ENCODE measurements at regions not wholly inside any gene's neighbourhood (a gene's known extent, or its start where the extent isn't known, plus 50 kb on each side); places are given as distances from the start of the nearest gene placed in this dataset.

GRCh38 chr9:17994695-17995425 lies 416.0 kb downstream of the SH3GL2 start:
- TF ChIP-seq, protein P1, sequence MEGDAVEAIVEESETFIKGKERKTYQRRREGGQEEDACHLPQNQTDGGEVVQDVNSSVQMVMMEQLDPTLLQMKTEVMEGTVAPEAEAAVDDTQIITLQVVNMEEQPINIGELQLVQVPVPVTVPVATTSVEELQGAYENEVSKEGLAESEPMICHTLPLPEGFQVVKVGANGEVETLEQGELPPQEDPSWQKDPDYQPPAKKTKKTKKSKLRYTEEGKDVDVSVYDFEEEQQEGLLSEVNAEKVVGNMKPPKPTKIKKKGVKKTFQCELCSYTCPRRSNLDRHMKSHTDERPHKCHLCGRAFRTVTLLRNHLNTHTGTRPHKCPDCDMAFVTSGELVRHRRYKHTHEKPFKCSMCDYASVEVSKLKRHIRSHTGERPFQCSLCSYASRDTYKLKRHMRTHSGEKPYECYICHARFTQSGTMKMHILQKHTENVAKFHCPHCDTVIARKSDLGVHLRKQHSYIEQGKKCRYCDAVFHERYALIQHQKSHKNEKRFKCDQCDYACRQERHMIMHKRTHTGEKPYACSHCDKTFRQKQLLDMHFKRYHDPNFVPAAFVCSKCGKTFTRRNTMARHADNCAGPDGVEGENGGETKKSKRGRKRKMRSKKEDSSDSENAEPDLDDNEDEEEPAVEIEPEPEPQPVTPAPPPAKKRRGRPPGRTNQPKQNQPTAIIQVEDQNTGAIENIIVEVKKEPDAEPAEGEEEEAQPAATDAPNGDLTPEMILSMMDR (IDR thresholded peaks at IDR 0.05; ENCODE audit: low read depth, low read length, poor library complexity, severe bottlenecking) = no peak
- no peak for TF ChIP-seq EZH2phosphoT487 (IDR thresholded peaks at IDR 0.05; ENCODE audit: borderline replicate concordance, low read length)

All from DOHH2 (cell line).